K562 (cell line): ENCODE measurements at regions not wholly inside any gene's neighbourhood (a gene's known extent, or its start where the extent isn't known, plus 50 kb on each side); places are given as distances from the start of the nearest gene placed in this dataset.

ENCODE experiments used
- CEBPZ ChIP-seq: fragments of 150-350 bp; IDR thresholded peaks from 2 replicates; pipeline ENCODE4 v1.6.1; 2014; ENCODE audit warnings: low read depth, mild to moderate bottlenecking, low read length, borderline replicate concordance
- NFE2 ChIP-seq: IDR thresholded peaks from 2 replicates; pipeline ENCODE4 v1.6.1; 2014; ENCODE audit warnings: antibody characterized with exemption, low read depth
- POLR2AphosphoS2 ChIP-seq: IDR thresholded peaks from 2 replicates; pipeline ENCODE4 v1.6.1; 2012; ENCODE audit warnings: low read length, improper control_type of control experiment
- SPI1 ChIP-seq: IDR thresholded peaks from 2 replicates; pipeline ENCODE4 v1.6.1; 2011; ENCODE audit warnings: low read depth, low read length, control low read depth, borderline replicate concordance
- ZNF766 ChIP-seq: fragments of 200-800 bp; sonication (Bioruptor generic); conservative IDR thresholded peaks from 2 replicates; pipeline ENCODE4 v1.6.1; 2016; ENCODE audit warnings: missing genetic modification characterization, missing compliant biosample characterization
- TF ChIP-seq, protein P1 (sequence below): fragments of 450-650 bp; IDR thresholded peaks from 2 replicates; pipeline ENCODE4 v1.6.1; 2014; ENCODE audit warnings: low read depth, mild to moderate bottlenecking, moderate library complexity, borderline replicate concordance
- TF ChIP-seq, protein P2 (sequence below): fragments of 200-600 bp; sonication (generic); IDR thresholded peaks from one replicate; pipeline ENCODE4 v1.6.1; 2012; ENCODE audit warnings: mild to moderate bottlenecking, low read depth, low read length, inconsistent platforms

- TF ChIP-seq, protein P1, sequence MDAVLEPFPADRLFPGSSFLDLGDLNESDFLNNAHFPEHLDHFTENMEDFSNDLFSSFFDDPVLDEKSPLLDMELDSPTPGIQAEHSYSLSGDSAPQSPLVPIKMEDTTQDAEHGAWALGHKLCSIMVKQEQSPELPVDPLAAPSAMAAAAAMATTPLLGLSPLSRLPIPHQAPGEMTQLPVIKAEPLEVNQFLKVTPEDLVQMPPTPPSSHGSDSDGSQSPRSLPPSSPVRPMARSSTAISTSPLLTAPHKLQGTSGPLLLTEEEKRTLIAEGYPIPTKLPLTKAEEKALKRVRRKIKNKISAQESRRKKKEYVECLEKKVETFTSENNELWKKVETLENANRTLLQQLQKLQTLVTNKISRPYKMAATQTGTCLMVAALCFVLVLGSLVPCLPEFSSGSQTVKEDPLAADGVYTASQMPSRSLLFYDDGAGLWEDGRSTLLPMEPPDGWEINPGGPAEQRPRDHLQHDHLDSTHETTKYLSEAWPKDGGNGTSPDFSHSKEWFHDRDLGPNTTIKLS: no peak
- TF ChIP-seq POLR2AphosphoS2: no peak
- no peak for TF ChIP-seq NFE2
- TF ChIP-seq CEBPZ: no peak
- no peak for TF ChIP-seq ZNF766 (CRISPR knock-in tag)
- TF ChIP-seq, protein P2, sequence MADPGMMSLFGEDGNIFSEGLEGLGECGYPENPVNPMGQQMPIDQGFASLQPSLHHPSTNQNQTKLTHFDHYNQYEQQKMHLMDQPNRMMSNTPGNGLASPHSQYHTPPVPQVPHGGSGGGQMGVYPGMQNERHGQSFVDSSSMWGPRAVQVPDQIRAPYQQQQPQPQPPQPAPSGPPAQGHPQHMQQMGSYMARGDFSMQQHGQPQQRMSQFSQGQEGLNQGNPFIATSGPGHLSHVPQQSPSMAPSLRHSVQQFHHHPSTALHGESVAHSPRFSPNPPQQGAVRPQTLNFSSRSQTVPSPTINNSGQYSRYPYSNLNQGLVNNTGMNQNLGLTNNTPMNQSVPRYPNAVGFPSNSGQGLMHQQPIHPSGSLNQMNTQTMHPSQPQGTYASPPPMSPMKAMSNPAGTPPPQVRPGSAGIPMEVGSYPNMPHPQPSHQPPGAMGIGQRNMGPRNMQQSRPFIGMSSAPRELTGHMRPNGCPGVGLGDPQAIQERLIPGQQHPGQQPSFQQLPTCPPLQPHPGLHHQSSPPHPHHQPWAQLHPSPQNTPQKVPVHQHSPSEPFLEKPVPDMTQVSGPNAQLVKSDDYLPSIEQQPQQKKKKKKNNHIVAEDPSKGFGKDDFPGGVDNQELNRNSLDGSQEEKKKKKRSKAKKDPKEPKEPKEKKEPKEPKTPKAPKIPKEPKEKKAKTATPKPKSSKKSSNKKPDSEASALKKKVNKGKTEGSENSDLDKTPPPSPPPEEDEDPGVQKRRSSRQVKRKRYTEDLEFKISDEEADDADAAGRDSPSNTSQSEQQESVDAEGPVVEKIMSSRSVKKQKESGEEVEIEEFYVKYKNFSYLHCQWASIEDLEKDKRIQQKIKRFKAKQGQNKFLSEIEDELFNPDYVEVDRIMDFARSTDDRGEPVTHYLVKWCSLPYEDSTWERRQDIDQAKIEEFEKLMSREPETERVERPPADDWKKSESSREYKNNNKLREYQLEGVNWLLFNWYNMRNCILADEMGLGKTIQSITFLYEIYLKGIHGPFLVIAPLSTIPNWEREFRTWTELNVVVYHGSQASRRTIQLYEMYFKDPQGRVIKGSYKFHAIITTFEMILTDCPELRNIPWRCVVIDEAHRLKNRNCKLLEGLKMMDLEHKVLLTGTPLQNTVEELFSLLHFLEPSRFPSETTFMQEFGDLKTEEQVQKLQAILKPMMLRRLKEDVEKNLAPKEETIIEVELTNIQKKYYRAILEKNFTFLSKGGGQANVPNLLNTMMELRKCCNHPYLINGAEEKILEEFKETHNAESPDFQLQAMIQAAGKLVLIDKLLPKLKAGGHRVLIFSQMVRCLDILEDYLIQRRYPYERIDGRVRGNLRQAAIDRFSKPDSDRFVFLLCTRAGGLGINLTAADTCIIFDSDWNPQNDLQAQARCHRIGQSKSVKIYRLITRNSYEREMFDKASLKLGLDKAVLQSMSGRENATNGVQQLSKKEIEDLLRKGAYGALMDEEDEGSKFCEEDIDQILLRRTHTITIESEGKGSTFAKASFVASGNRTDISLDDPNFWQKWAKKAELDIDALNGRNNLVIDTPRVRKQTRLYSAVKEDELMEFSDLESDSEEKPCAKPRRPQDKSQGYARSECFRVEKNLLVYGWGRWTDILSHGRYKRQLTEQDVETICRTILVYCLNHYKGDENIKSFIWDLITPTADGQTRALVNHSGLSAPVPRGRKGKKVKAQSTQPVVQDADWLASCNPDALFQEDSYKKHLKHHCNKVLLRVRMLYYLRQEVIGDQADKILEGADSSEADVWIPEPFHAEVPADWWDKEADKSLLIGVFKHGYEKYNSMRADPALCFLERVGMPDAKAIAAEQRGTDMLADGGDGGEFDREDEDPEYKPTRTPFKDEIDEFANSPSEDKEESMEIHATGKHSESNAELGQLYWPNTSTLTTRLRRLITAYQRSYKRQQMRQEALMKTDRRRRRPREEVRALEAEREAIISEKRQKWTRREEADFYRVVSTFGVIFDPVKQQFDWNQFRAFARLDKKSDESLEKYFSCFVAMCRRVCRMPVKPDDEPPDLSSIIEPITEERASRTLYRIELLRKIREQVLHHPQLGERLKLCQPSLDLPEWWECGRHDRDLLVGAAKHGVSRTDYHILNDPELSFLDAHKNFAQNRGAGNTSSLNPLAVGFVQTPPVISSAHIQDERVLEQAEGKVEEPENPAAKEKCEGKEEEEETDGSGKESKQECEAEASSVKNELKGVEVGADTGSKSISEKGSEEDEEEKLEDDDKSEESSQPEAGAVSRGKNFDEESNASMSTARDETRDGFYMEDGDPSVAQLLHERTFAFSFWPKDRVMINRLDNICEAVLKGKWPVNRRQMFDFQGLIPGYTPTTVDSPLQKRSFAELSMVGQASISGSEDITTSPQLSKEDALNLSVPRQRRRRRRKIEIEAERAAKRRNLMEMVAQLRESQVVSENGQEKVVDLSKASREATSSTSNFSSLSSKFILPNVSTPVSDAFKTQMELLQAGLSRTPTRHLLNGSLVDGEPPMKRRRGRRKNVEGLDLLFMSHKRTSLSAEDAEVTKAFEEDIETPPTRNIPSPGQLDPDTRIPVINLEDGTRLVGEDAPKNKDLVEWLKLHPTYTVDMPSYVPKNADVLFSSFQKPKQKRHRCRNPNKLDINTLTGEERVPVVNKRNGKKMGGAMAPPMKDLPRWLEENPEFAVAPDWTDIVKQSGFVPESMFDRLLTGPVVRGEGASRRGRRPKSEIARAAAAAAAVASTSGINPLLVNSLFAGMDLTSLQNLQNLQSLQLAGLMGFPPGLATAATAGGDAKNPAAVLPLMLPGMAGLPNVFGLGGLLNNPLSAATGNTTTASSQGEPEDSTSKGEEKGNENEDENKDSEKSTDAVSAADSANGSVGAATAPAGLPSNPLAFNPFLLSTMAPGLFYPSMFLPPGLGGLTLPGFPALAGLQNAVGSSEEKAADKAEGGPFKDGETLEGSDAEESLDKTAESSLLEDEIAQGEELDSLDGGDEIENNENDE: no peak
- TF ChIP-seq SPI1: no peak
- TF ChIP-seq, all 486 proteins: peak for 0
Observed at GRCh38 chr5:105978011-105978410, 1692.7 kb downstream of the EFNA5 start (continued).
